Liver (tissue), 8 donors: ENCODE measurements at regions not wholly inside any gene's neighbourhood (a gene's known extent, or its start where the extent isn't known, plus 50 kb on each side); places are given as distances from the start of the nearest gene placed in this dataset.

Experiments used
- DNase-seq: peaks from one replicate; pipeline ENCODE4 v3.0.0-alpha.2; 2017; ENCODE audit warnings: low spot score
- H3K27ac ChIP-seq, 2 donors: one replicate each; pipeline ENCODE4 v1.7.0; 2013; ENCODE audit warnings: inconsistent platforms in 2 of 2, low read length in 2 of 2, control low read depth in 1 of 2, low read depth in 1 of 2, mild to moderate bottlenecking in 1 of 2
- H3K27me3 ChIP-seq, 4 donors: one replicate each; pipeline versions ENCODE4 v1.6.1 to v1.7.0; 2013; ENCODE audit warnings: low read length in 3 of 4, inconsistent platforms in 1 of 4, mild to moderate bottlenecking in 1 of 4, moderate library complexity in 1 of 4; ENCODE audit not compliant: control insufficient read depth in 4 of 4, insufficient read depth in 4 of 4
- H3K36me3 ChIP-seq, 4 donors: one replicate each; pipeline versions ENCODE4 v1.6.1 to v1.7.0; 2013; ENCODE audit warnings: low read length in 3 of 4, mild to moderate bottlenecking in 3 of 4, low read depth in 1 of 4, moderate library complexity in 1 of 4; ENCODE audit not compliant: control insufficient read depth in 4 of 4, insufficient read depth in 3 of 4
- H3K4me1 ChIP-seq, 4 donors: one replicate each; pipeline versions ENCODE4 v1.6.1 to v1.7.0; 2013; ENCODE audit warnings: low read length in 3 of 4, mild to moderate bottlenecking in 3 of 4, moderate library complexity in 1 of 4; ENCODE audit not compliant: control insufficient read depth in 4 of 4, insufficient read depth in 4 of 4
- H3K4me3 ChIP-seq, 3 donors: one replicate each; pipeline versions ENCODE4 v1.6.1 to v1.7.0; 2013; ENCODE audit warnings: low read length in 3 of 3, control low read depth in 1 of 3, low read depth in 1 of 3, mild to moderate bottlenecking in 1 of 3
- H3K9ac ChIP-seq, 2 donors: one replicate each; pipeline ENCODE4 v1.7.0; 2013; ENCODE audit warnings: low read length in 2 of 2, mild to moderate bottlenecking in 2 of 2, moderate library complexity in 2 of 2, control low read depth in 1 of 2, low read depth in 1 of 2
- H3K9me3 ChIP-seq, 4 donors: one replicate each; pipeline versions ENCODE4 v1.6.1 to v1.7.0; 2013; ENCODE audit warnings: low read length in 3 of 4; ENCODE audit not compliant: control insufficient read depth in 4 of 4
- EGR1 ChIP-seq, 2 donors: IDR thresholded peaks; 2 replicates each; pipeline ENCODE4 v1.6.1; 2016 to 2018; ENCODE audit warnings: antibody characterized with exemption in 2 of 2, low read depth in 2 of 2
- FOXA1 ChIP-seq: IDR thresholded peaks from 2 replicates; pipeline ENCODE4 v1.6.1; 2016; ENCODE audit warnings: antibody characterized with exemption
- FOXA2 ChIP-seq: IDR thresholded peaks from 2 replicates; pipeline ENCODE4 v1.6.1; 2016; ENCODE audit warnings: antibody characterized with exemption
- GABPA ChIP-seq, 2 donors: IDR thresholded peaks in 1 of 2; conservative IDR thresholded peaks in 1 of 2; 2 replicates each; pipeline ENCODE4 v1.6.1; 2016; ENCODE audit warnings: antibody characterized with exemption in 2 of 2, mild to moderate bottlenecking in 1 of 2, moderate library complexity in 1 of 2
- HNF4A ChIP-seq, 2 donors: conservative IDR thresholded peaks; 2 replicates each; pipeline ENCODE4 v1.6.1; 2016; ENCODE audit warnings: antibody characterized with exemption in 2 of 2, mild to moderate bottlenecking in 2 of 2
- HNF4G ChIP-seq: IDR thresholded peaks from 2 replicates; pipeline ENCODE4 v1.6.1; 2016; ENCODE audit warnings: antibody characterized with exemption
- JUND ChIP-seq, 2 donors: IDR thresholded peaks; 2 replicates each; pipeline ENCODE4 v1.6.1; 2016; ENCODE audit warnings: antibody characterized with exemption in 2 of 2
- RAD21 ChIP-seq, 2 donors: IDR thresholded peaks; 2 replicates each; pipeline ENCODE4 v1.6.1; 2016; ENCODE audit warnings: antibody characterized with exemption in 2 of 2, mild to moderate bottlenecking in 2 of 2
- RXRA ChIP-seq, 2 donors: IDR thresholded peaks; 2 replicates each; pipeline ENCODE4 v1.6.1; 2017 to 2018; ENCODE audit warnings: antibody characterized with exemption in 2 of 2, mild to moderate bottlenecking in 1 of 2
- YY1 ChIP-seq: IDR thresholded peaks from 2 replicates; pipeline ENCODE4 v1.6.1; 2016; ENCODE audit warnings: antibody characterized with exemption, mild to moderate bottlenecking
- WGBS: extraction: QIAGEN DNeasy Blood & Tissue Kit; methylation state at CpG from one replicate; pipeline ENCODE4 v1.1.7; 2013; 5-methylcytosine and 5-hydroxymethylcytosine counted together
- TF ChIP-seq, protein P1 (sequence below): IDR thresholded peaks from 2 replicates; pipeline ENCODE4 v1.6.1; 2016; ENCODE audit warnings: antibody characterized with exemption
- TF ChIP-seq, protein P2 (sequence below): fragments of 150-350 bp; IDR thresholded peaks from 2 replicates; pipeline ENCODE4 v1.5.1; 2017; ENCODE audit warnings: improper control_type of control experiment, low read depth, low read length; ENCODE audit not compliant: missing input control
- TF ChIP-seq, protein P3 (sequence below): IDR thresholded peaks from 2 replicates; pipeline ENCODE4 v1.6.1; 2016; ENCODE audit warnings: antibody characterized with exemption
- TF ChIP-seq, protein P4 (sequence below): IDR thresholded peaks from 2 replicates; pipeline ENCODE4 v1.6.1; 2016; ENCODE audit warnings: antibody characterized with exemption, mild to moderate bottlenecking
- donor health status: healthy.
- donor health status: healthy.
- donor health status: healthy.
- donor health status: healthy.
- donor health status: healthy.

DNA sequence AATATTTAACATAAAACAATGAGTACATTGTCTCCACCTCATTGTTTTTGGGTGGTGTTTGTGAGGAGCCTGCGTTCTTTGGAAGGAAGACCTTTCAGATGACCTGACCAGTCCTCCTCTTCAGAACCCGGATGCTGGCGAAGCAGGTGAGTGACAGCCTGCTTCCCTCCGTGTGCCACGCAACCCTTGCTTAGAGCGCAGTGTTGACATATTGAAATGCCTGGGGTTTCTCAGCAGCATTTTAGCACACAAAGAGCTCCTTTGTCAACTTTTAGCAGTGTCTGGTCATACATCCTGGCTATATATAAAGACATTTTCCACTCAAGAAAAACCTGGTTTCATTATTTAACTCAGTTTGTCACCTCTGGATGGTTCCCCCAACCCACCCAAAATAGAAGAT lies 335.7 kb upstream of the POU3F3 start (continued):
- TF ChIP-seq, protein P1, sequence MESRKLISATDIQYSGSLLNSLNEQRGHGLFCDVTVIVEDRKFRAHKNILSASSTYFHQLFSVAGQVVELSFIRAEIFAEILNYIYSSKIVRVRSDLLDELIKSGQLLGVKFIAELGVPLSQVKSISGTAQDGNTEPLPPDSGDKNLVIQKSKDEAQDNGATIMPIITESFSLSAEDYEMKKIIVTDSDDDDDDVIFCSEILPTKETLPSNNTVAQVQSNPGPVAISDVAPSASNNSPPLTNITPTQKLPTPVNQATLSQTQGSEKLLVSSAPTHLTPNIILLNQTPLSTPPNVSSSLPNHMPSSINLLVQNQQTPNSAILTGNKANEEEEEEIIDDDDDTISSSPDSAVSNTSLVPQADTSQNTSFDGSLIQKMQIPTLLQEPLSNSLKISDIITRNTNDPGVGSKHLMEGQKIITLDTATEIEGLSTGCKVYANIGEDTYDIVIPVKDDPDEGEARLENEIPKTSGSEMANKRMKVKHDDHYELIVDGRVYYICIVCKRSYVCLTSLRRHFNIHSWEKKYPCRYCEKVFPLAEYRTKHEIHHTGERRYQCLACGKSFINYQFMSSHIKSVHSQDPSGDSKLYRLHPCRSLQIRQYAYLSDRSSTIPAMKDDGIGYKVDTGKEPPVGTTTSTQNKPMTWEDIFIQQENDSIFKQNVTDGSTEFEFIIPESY, result no peak

DNA sequence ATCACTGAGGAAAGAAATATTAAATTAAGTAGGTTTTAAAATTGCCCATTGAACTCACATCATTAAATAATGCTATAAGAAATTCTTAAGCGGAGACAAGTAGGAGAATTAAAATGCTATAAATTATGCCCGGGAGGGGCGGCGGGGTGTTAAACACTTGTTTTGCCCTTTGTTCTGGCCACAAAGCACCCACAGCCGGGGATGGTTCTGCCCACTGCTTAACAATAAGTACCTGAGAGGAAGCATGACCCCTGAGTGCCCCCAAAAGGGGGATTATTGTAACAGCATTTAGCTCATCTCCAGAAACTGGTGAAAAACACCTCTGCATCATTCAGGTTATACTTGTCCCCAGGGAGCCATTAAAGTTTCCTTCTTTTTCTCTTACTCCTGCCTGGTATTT lies 332.7 kb upstream of the POU3F3 start:
- WGBS, result 25% methylated on average over 5 of the region's 5 CpGs

DNA sequence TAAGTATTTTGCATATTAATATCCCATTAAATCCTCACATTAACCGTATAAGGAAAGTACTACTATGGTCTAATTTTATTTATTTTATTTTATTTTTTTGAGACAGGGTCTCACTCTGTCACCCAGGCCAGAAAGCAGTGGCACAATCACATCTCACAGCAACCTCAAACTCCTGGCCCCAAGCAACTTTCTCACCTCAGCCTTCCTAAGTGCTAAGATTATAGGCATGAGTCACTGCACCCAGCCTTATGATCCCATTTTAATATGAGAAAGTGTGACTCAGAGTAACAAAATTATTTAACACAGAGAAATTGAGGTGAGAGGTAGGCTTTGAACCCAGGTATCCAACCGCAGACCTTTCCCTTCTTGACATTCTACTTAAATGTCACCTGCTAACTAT lies 330.0 kb upstream of the POU3F3 start:
- 72% methylated on average over 2 of the region's 2 CpGs for WGBS
- DNase-seq, result no peak

More for the DNA sequence above, 332.7 kb upstream of the POU3F3 start:
- H3K36me3 ChIP-seq, result no peaks in the 10 kb centered on the region
- peaks cover 0 to 5% (median 4%) of the 10 kb centered on the region in 4 donors for H3K9me3 ChIP-seq
- H3K4me3 ChIP-seq, result no peak overlapping the region
- no peak overlapping the region for H3K27ac ChIP-seq
- TF ChIP-seq, protein P2, sequence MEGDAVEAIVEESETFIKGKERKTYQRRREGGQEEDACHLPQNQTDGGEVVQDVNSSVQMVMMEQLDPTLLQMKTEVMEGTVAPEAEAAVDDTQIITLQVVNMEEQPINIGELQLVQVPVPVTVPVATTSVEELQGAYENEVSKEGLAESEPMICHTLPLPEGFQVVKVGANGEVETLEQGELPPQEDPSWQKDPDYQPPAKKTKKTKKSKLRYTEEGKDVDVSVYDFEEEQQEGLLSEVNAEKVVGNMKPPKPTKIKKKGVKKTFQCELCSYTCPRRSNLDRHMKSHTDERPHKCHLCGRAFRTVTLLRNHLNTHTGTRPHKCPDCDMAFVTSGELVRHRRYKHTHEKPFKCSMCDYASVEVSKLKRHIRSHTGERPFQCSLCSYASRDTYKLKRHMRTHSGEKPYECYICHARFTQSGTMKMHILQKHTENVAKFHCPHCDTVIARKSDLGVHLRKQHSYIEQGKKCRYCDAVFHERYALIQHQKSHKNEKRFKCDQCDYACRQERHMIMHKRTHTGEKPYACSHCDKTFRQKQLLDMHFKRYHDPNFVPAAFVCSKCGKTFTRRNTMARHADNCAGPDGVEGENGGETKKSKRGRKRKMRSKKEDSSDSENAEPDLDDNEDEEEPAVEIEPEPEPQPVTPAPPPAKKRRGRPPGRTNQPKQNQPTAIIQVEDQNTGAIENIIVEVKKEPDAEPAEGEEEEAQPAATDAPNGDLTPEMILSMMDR, result peak; percentile 7
- peak; percentile 43 to 57 for TF ChIP-seq RAD21 (IDR thresholded peaks at IDR 0.05)
- TF ChIP-seq HNF4A (conservative IDR thresholded peaks at IDR 0.05), result no peak
- TF ChIP-seq, protein P3, sequence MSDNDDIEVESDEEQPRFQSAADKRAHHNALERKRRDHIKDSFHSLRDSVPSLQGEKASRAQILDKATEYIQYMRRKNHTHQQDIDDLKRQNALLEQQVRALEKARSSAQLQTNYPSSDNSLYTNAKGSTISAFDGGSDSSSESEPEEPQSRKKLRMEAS, result no peak
- TF ChIP-seq, protein P1, result no peak
- H3K4me1 ChIP-seq, result no peaks in the 10 kb centered on the region
- H3K27me3 ChIP-seq, result no peaks in the 10 kb centered on the region
- no peak for DNase-seq
- no peak overlapping the region for H3K9ac ChIP-seq

DNA sequence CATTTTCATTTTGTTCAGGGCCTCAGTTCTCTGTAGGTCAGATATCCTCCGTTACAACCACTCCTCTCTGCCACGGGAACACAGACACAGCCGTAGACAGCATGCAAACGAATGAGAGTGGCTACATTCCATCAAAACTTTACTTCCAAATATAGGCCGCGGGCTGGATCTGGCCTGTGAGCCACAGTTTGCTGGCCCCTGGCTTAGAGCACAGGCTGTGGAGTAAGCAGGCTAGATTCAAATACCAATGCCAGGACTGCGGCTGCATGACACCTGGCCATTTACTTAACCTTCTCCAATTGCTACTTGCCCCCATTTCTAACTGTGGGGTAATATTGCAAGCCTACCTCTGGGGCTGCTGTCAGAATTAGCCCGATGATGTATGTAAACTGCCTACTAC lies 325.8 kb upstream of the POU3F3 start:
- H3K36me3 ChIP-seq, result no peaks in the 10 kb centered on the region
- 77% methylated on average over 8 of the region's 8 CpGs for WGBS
- no peak overlapping the region for H3K27ac ChIP-seq
- no peak for DNase-seq
- no peak overlapping the region for H3K9ac ChIP-seq
- H3K4me3 ChIP-seq, result no peak overlapping the region
- H3K4me1 ChIP-seq, result no peaks in the 10 kb centered on the region
- peaks cover 0 to 3% (median 0%) of the 10 kb centered on the region in 4 donors for H3K9me3 ChIP-seq
- no peaks in the 10 kb centered on the region for H3K27me3 ChIP-seq
- TF ChIP-seq FOXA2 (no peak), YY1 (no peak), JUND (IDR thresholded peaks at IDR 0.05) (no peak), HNF4G (no peak), EGR1 (IDR thresholded peaks at IDR 0.05; ENCODE audit: low read depth in 2 of 2) (no peak)
- TF ChIP-seq, protein P4, sequence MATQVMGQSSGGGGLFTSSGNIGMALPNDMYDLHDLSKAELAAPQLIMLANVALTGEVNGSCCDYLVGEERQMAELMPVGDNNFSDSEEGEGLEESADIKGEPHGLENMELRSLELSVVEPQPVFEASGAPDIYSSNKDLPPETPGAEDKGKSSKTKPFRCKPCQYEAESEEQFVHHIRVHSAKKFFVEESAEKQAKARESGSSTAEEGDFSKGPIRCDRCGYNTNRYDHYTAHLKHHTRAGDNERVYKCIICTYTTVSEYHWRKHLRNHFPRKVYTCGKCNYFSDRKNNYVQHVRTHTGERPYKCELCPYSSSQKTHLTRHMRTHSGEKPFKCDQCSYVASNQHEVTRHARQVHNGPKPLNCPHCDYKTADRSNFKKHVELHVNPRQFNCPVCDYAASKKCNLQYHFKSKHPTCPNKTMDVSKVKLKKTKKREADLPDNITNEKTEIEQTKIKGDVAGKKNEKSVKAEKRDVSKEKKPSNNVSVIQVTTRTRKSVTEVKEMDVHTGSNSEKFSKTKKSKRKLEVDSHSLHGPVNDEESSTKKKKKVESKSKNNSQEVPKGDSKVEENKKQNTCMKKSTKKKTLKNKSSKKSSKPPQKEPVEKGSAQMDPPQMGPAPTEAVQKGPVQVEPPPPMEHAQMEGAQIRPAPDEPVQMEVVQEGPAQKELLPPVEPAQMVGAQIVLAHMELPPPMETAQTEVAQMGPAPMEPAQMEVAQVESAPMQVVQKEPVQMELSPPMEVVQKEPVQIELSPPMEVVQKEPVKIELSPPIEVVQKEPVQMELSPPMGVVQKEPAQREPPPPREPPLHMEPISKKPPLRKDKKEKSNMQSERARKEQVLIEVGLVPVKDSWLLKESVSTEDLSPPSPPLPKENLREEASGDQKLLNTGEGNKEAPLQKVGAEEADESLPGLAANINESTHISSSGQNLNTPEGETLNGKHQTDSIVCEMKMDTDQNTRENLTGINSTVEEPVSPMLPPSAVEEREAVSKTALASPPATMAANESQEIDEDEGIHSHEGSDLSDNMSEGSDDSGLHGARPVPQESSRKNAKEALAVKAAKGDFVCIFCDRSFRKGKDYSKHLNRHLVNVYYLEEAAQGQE, result no peak
- TF ChIP-seq, protein P2, result no peak

More for the DNA sequence above, 330.0 kb upstream of the POU3F3 start:
- no peak overlapping the region for H3K4me3 ChIP-seq
- no peak overlapping the region for H3K9ac ChIP-seq
- H3K4me1 ChIP-seq, result no peaks in the 10 kb centered on the region
- H3K36me3 ChIP-seq, result no peaks in the 10 kb centered on the region
- H3K9me3 ChIP-seq, result peaks cover 0 to 8% (median 4%) of the 10 kb centered on the region in 4 donors
- TF ChIP-seq GABPA (IDR thresholded peaks at IDR 0.05 in 1 of 2, conservative IDR thresholded peaks at IDR 0.05 in 1 of 2), result no peak
- no peak for TF ChIP-seq RAD21 (IDR thresholded peaks at IDR 0.05)
- TF ChIP-seq FOXA1, result no peak
- TF ChIP-seq RXRA (IDR thresholded peaks at IDR 0.05), result no peak
- TF ChIP-seq, protein P3, result no peak
- TF ChIP-seq JUND (IDR thresholded peaks at IDR 0.05), result no peak
- no peak overlapping the region for H3K27ac ChIP-seq
- H3K27me3 ChIP-seq, result no peaks in the 10 kb centered on the region
